ENCODE measurements at regions not wholly inside any gene's neighbourhood (a gene's known extent, or its start where the extent isn't known, plus 50 kb on each side); places are given as distances from the start of the nearest gene placed in this dataset.
"Not testable (repeated sequence)": the region's sequence is repeated elsewhere in the genome, so short reads cannot be mapped to it uniquely, and the experiment has no call there.

DNA sequence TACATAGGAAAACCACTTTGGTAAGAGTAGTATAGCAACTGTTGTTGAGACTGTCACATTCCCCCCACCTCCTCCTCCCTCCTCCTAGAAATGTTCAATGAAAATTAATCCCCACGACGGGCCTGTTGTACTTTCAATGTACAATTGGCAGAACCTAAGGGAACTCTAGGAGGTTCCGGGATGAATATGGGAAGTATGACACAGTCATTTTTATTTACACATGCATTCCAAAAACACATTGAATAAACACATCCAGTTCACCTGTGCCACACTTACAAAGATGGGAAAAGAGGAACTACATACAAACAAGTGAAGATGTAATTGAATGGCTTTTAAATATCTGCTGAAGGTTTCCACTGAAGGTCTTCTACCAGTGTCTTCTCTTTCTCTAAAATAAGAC, 144.4 kb upstream of the NBPF11 start:
- TF ChIP-seq, protein P1, sequence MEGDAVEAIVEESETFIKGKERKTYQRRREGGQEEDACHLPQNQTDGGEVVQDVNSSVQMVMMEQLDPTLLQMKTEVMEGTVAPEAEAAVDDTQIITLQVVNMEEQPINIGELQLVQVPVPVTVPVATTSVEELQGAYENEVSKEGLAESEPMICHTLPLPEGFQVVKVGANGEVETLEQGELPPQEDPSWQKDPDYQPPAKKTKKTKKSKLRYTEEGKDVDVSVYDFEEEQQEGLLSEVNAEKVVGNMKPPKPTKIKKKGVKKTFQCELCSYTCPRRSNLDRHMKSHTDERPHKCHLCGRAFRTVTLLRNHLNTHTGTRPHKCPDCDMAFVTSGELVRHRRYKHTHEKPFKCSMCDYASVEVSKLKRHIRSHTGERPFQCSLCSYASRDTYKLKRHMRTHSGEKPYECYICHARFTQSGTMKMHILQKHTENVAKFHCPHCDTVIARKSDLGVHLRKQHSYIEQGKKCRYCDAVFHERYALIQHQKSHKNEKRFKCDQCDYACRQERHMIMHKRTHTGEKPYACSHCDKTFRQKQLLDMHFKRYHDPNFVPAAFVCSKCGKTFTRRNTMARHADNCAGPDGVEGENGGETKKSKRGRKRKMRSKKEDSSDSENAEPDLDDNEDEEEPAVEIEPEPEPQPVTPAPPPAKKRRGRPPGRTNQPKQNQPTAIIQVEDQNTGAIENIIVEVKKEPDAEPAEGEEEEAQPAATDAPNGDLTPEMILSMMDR (IDR thresholded peaks at IDR 0.05; ENCODE audit: insufficient read depth, low read length, poor library complexity, severe bottlenecking) = no peak
- Histone ChIP-seq H3K36me3 (ENCODE audit: control insufficient read depth, insufficient read depth, low read length) (no peaks in the 10 kb centered on the region), H3K27me3 (ENCODE audit: control insufficient read depth, insufficient read depth, low read length) (no peaks in the 10 kb centered on the region), H3K4me3 (ENCODE audit: low read depth, low read length) (no peak overlapping the region)
- no peak for DNase-seq (ENCODE audit: low read depth)

DNA sequence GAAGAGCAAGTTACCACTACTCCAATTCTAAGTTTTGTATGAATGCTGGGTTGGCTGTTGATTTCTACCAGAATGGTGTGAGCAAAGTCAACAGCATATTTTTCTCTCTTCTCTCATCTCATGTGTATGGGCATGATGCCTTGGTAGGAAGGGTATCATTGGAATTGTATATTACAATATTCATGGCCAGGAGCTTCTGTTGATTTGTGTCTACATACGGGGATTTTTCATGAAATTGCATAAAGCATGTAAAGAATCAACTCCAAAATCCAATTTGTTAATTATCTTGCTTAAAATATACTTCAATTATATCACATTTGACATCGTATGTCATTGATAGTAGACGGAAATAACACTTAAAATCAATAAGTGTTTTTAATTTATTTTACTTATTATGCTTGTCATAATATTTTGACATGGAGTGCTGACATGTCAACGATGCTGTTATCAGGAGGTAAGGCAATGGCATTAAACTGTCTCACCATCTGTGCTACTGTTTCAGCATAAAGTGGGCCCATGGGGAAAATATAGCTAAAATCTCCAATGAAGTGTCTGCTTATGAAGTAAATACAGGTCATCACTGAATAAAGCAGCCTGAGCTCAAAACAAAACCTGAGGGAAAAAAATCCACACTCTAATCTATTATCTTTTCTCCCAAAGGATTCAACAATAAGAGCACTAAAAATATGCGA, 142.2 kb upstream of the NBPF11 start:
- TF ChIP-seq, protein P1 (IDR thresholded peaks at IDR 0.05; ENCODE audit: insufficient read depth, low read length, poor library complexity, severe bottlenecking) = no peak
- Histone ChIP-seq H3K27me3 (ENCODE audit: control insufficient read depth, insufficient read depth, low read length) (no peaks in the 10 kb centered on the region), H3K36me3 (ENCODE audit: control insufficient read depth, insufficient read depth, low read length) (no peaks in the 10 kb centered on the region), H3K4me3 (ENCODE audit: low read depth, low read length) (no peak overlapping the region)
- DNase-seq (ENCODE audit: low read depth) = no peak

DNA sequence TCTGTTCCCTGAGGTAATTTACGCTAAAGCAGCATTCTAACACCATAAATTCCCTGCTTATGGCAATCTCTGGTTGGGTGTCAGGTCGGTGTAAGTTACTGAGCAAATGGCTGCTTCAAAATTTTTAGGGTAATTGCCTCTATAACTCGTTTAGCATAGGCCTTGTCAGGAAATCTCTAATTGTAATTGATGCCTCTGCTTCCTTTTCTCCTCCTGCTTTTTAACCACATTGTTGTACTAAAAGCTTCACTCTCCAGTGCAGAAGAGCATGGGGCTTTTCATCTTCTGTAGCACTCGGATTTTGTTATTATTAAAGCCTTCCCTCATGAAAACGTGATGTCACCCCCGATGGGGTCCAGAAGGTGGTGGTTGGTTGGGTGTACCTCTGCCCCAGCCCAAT, 141.6 kb upstream of the NBPF11 start:
- no peaks in the 10 kb centered on the region for H3K36me3 ChIP-seq (ENCODE audit: control insufficient read depth, insufficient read depth, low read length)
- TF ChIP-seq, protein P1 (IDR thresholded peaks at IDR 0.05; ENCODE audit: insufficient read depth, low read length, poor library complexity, severe bottlenecking) = no peak

DNA sequence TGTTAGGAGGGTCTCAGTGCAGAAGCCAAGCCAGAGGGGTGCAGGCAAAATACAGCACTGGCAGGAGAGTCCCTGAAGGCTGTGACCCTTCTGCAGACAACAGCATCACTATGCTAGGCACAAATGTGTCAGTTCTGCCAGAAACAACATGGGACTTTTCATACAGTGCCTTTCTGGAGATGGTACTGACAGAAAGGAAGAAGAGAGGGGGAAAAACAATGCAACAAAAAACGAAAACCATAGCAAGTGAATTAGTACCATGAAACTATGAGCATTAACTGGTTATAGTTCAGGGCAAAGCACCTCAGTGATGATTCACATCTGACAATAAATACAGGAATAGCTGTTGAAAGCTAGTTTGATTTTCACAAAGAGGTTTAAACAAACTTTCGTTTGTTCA, 140.8 kb upstream of the NBPF11 start:
- Histone ChIP-seq H3K36me3 (ENCODE audit: control insufficient read depth, insufficient read depth, low read length) (no peaks in the 10 kb centered on the region), H3K4me3 (ENCODE audit: low read depth, low read length) (no peak overlapping the region), H3K27me3 (ENCODE audit: control insufficient read depth, insufficient read depth, low read length) (no peaks in the 10 kb centered on the region)
- DNase-seq (ENCODE audit: low read depth) = no peak
- TF ChIP-seq, protein P1 (IDR thresholded peaks at IDR 0.05; ENCODE audit: insufficient read depth, low read length, poor library complexity, severe bottlenecking) = no peak

More for the DNA sequence above, 141.6 kb upstream of the NBPF11 start:
- DNase-seq (ENCODE audit: low read depth) = no peak
- no peak overlapping the region for H3K4me3 ChIP-seq (ENCODE audit: low read depth, low read length)
- no peaks in the 10 kb centered on the region for H3K27me3 ChIP-seq (ENCODE audit: control insufficient read depth, insufficient read depth, low read length)

DNA sequence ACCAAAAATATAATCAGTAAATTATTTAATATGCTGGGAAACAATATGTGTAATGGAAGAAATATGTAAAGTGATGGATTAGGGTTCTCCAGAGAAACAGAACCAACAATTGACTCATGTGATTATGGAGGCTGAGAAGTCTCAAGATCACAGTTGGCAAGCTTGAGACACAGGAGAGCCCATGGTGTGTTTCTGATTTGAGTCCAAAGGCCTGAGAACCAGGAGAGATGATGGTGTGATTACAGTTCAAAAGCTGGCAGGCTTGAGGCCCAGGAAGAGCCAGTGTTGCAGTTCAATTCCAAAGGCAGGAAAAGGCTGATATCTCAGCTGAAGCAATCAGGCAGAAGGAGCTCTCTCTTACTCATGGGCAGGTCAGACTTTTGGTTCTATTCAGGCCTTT, 138.8 kb upstream of the NBPF11 start:
- TF ChIP-seq, protein P1 (IDR thresholded peaks at IDR 0.05; ENCODE audit: insufficient read depth, low read length, poor library complexity, severe bottlenecking) = no peak
- no peak overlapping the region for H3K4me3 ChIP-seq (ENCODE audit: low read depth, low read length)
- DNase-seq (ENCODE audit: low read depth) = no peak
- H3K27me3 ChIP-seq (ENCODE audit: control insufficient read depth, insufficient read depth, low read length) = no peaks in the 10 kb centered on the region
- no peaks in the 10 kb centered on the region for H3K36me3 ChIP-seq (ENCODE audit: control insufficient read depth, insufficient read depth, low read length)

DNA sequence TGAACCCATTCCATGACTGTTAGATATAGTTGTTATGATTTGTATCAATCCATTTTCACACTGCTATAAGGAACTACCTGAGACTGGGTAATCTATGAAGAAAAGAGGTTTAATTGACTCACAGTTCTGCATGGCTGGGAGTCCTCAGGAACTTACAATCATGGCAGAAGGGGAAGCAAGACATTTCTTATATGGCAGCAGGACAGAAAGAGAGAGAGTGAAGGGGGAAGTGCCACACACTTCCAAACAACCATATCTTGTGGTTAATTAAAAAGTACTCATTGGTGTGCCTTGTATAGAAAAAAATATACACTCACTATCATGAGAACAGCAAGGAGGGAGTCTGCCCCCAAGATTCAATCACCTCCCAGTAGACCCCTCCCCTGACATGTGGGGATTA, 137.6 kb upstream of the NBPF11 start:
- TF ChIP-seq, protein P1 (IDR thresholded peaks at IDR 0.05; ENCODE audit: insufficient read depth, low read length, poor library complexity, severe bottlenecking) = no peak
- no peak overlapping the region for H3K4me3 ChIP-seq (ENCODE audit: low read depth, low read length)
- no peak for DNase-seq (ENCODE audit: low read depth)

DNA sequence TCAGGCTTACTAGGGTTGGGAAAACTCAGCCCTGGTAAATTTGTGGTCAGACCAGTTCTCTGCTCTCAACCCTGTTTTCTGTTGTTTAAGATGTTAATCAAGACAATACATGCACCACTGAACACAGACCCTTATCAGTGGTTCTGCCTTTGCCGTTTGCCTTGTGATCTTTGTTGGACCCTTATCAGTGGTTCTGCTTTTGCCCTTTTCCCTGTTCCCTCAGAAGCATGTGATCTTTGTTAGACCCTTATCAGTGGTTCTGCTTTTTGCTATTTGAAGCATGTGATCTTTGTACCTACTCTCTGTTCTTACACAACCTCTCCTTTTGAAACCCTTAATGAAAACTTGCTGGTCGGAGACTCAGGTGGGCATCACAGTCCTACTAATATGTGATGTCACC, 133.9 kb upstream of the NBPF11 start:
- not testable (repeated sequence) for H3K27me3 ChIP-seq (ENCODE audit: control insufficient read depth, insufficient read depth, low read length); H3K36me3 ChIP-seq (ENCODE audit: control insufficient read depth, insufficient read depth, low read length); H3K4me3 ChIP-seq (ENCODE audit: low read depth, low read length); DNase-seq (ENCODE audit: low read depth)

More for the DNA sequence above, 137.6 kb upstream of the NBPF11 start:
- Histone ChIP-seq H3K27me3 (ENCODE audit: control insufficient read depth, insufficient read depth, low read length) (no peaks in the 10 kb centered on the region), H3K36me3 (ENCODE audit: control insufficient read depth, insufficient read depth, low read length) (no peaks in the 10 kb centered on the region)

DNA sequence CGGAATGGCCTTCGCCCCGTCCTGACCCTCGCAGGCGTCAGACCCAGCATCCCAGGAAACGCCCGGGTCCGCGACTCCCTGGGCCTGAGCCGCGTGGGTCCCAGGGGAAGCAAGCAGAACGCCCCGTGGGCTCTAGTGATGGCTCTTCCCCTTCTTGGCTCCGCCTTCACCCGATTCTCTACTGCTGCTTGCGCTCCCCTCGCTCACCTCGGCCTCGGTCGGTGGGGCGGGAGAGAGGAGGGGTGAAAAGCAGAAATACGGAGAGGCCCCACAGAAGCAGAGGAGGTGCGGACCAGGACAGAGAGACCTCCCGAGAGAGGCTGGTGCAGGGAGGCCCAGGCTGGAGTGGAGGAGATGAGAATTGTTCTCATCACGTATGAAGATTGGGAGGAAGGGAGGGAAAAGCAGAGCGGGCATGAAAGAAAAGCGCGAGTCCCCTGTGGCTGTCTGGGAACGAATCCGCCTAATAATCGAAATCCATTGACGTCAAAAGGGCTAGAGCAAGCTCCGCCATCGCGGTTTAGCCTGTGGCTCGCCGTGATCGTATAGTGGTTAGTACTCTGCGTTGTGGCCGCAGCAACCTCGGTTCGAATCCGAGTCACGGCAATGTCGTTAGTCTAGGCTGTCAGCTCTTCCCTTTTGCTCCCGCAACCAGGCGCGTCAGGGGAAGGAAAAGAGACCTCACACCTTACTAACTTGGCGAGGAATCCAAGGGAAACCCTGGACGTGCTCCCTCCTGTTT, 128.9 kb upstream of the NBPF11 start:
- peak overlapping the region; percentile 35 for H3K4me3 ChIP-seq (ENCODE audit: low read depth, low read length)
- not testable (repeated sequence) for H3K27me3 ChIP-seq (ENCODE audit: control insufficient read depth, insufficient read depth, low read length); H3K36me3 ChIP-seq (ENCODE audit: control insufficient read depth, insufficient read depth, low read length); DNase-seq (ENCODE audit: low read depth)
